ENCODE measurements at regions not wholly inside any gene's neighbourhood (a gene's known extent, or its start where the extent isn't known, plus 50 kb on each side); places are given as distances from the start of the nearest gene placed in this dataset.

GRCh38 chr17:53134548-53134947 is 688.2 kb upstream of the KIF2B start:
- H3K27me3 ChIP-seq (ENCODE audit: control insufficient read depth in 1 of 2, insufficient read depth in 2 of 2, low read length in 2 of 2): no peaks in the 10 kb centered on the region
- FAIRE-seq (no peak), DNase-seq (ENCODE audit: low spot score) (no peak), ATAC-seq (no peak)
- no peaks in the 10 kb centered on the region for H4K20me1 ChIP-seq (ENCODE audit: insufficient read depth, low read length)
- H3K4me2 ChIP-seq (ENCODE audit: low read depth, low read length): no peak overlapping the region
- WGBS (ENCODE audit: low lambda C conversion rate): 2% methylated on average over 5 of the region's 5 CpGs
- CTCF ChIA-PET (ENCODE audit: low intra/inter-chr PET ratio, low total read pairs): no interaction called here
- no peak overlapping the region for H3K4me3 ChIP-seq (replicated peaks in 1 of 3; ENCODE audit: insufficient read depth in 1 of 3, low read depth in 2 of 3, low read length in 3 of 3)
- no peak overlapping the region for H3K27ac ChIP-seq (ENCODE audit: extremely low read length, insufficient read depth, low read length)
- H3K4me1 ChIP-seq (ENCODE audit: insufficient read depth, low read length): no peaks in the 10 kb centered on the region
- TF ChIP-seq ZNF496 (CRISPR knock-in tag; IDR thresholded peaks at IDR 0.05; ENCODE audit: insufficient replicate concordance) (no peak), MTA1 (CRISPR knock-in tag; IDR thresholded peaks at IDR 0.05; ENCODE audit: borderline replicate concordance) (no peak), ZNF225 (CRISPR knock-in tag; IDR thresholded peaks at IDR 0.05) (no peak), EZH2 (conservative IDR thresholded peaks at IDR 0.05; ENCODE audit: low read depth, low read length) (no peak), ZNF234 (CRISPR knock-in tag; conservative IDR thresholded peaks at IDR 0.05) (no peak), ETV5 (CRISPR knock-in tag; IDR thresholded peaks at IDR 0.05; ENCODE audit: borderline replicate concordance) (no peak), U2AF2 (IDR thresholded peaks at IDR 0.05; ENCODE audit: low read depth, low read length) (no peak), ZEB1 (IDR thresholded peaks at IDR 0.05; ENCODE audit: insufficient replicate concordance, low read depth) (no peak), PAF1 (CRISPR knock-in tag; IDR thresholded peaks at IDR 0.05) (no peak), CREM (IDR thresholded peaks at IDR 0.05) (no peak), CREM (CRISPR knock-in tag; IDR thresholded peaks at IDR 0.05) (no peak)
- TF ChIP-seq, protein P1, sequence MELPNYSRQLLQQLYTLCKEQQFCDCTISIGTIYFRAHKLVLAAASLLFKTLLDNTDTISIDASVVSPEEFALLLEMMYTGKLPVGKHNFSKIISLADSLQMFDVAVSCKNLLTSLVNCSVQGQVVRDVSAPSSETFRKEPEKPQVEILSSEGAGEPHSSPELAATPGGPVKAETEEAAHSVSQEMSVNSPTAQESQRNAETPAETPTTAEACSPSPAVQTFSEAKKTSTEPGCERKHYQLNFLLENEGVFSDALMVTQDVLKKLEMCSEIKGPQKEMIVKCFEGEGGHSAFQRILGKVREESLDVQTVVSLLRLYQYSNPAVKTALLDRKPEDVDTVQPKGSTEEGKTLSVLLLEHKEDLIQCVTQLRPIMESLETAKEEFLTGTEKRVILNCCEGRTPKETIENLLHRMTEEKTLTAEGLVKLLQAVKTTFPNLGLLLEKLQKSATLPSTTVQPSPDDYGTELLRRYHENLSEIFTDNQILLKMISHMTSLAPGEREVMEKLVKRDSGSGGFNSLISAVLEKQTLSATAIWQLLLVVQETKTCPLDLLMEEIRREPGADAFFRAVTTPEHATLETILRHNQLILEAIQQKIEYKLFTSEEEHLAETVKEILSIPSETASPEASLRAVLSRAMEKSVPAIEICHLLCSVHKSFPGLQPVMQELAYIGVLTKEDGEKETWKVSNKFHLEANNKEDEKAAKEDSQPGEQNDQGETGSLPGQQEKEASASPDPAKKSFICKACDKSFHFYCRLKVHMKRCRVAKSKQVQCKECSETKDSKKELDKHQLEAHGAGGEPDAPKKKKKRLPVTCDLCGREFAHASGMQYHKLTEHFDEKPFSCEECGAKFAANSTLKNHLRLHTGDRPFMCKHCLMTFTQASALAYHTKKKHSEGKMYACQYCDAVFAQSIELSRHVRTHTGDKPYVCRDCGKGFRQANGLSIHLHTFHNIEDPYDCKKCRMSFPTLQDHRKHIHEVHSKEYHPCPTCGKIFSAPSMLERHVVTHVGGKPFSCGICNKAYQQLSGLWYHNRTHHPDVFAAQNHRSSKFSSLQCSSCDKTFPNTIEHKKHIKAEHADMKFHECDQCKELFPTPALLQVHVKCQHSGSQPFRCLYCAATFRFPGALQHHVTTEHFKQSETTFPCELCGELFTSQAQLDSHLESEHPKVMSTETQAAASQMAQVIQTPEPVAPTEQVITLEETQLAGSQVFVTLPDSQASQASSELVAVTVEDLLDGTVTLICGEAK (IDR thresholded peaks at IDR 0.05): no peak
- TF ChIP-seq, protein P1 (CRISPR knock-in tag; IDR thresholded peaks at IDR 0.05): no peak
- H2AFZ ChIP-seq (ENCODE audit: low read length): no peak overlapping the region
- intact Hi-C loops (cut with micrococcal nuclease; ENCODE audit: unreplicated experiment): no loop called here
- no peak overlapping the region for H3K9ac ChIP-seq (ENCODE audit: insufficient read depth, low read depth, low read length)
- no peaks in the 10 kb centered on the region for H3K36me3 ChIP-seq (replicated peaks in 1 of 2; ENCODE audit: control insufficient read depth in 1 of 2, insufficient read depth in 2 of 2, low read length in 2 of 2)
- peaks cover 50% of the 10 kb centered on the region for H3K9me3 ChIP-seq (ENCODE audit: low read length)
- no TSS peak for BruUV-seq (replicated peaks)
- POLR2A ChIA-PET: no interaction called here
- in situ Hi-C loops (cut with HindIII; ENCODE audit: extremely low pct_ligation_motif_present, low pct_unique_long_range_greater_than_20kb): no loop called here
- H3K79me2 ChIP-seq (ENCODE audit: insufficient read depth, low read length): no peaks in the 10 kb centered on the region

All from HepG2 (cell line).